ENCODE measurements at regions not wholly inside any gene's neighbourhood (a gene's known extent, or its start where the extent isn't known, plus 50 kb on each side); places are given as distances from the start of the nearest gene placed in this dataset.

DNA sequence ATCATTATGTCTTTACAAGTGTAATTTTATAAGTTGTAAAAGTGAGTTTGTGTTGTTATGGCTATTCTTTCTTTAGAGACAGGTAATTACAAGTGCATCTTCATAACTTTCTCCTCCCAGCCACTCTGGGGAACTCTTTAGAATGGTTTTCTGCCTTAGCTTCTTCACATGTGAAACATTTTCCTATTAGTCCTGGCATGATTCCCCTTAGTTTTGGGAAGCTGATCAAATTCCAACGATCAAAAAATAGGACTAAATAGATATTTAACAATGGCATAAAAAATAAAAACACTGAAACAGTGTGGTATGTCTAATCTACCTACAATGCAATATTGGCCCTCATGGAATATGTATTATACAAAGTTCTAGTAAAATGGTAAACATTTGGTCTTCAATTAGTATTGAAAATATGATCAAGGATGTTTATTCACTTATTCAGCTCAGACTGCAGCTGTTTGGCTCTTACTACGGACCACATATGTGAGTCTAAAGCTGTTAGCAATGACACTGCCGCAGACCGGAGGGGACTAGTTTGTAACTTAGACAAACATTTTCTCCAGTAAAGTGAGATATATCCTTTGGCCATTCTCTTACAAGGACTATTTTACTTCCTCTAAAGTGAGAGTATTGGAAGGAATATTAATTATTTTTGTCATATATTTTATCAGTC is 890.8 kb upstream of the USP15 start:
- no peak for DNase-seq (ENCODE audit: low read depth)
- no peak overlapping the region for H3K4me3 ChIP-seq (ENCODE audit: low read depth, low read length)

DNA sequence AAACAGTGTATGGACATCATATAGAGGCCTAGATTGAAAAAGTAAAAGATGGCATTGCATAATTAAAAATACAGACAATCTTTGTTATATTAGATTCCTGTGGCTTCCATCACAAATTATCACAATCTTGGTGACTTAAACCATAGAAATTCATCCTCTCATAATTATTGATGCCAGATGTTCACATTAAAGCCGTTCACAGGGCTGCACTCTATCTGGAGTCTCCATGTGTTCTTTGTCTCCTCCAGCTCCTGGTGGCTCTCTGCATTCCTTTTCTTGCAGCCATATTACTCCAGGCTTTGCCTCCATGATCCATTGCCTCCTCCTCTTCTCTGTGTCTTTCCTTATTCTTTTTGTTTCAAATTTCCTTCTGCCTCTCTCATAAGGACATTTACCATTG is 875.7 kb upstream of the USP15 start:
- no peak overlapping the region for H3K4me3 ChIP-seq (ENCODE audit: low read depth, low read length)
- no peak for DNase-seq (ENCODE audit: low read depth)

DNA sequence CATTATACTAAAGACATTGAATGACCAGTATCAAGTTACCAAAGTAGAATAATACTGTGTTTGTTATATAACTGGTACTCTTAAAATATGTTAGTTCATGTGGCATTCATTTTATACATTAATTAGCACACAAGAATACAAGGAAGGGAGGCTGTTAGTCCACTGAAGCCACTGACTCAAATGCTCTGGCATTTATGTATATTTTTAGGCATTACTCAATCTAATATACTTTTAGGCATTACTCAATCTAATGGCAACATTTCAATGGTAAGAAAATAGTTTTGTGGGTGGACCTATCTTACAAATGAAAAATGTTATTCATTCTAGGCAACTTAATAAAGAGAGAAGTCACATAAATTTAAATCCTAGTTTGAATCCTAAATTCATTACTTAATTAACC is 874.4 kb upstream of the USP15 start:
- DNase-seq (ENCODE audit: low read depth): no peak
- H3K4me3 ChIP-seq (ENCODE audit: low read depth, low read length): no peak overlapping the region

DNA sequence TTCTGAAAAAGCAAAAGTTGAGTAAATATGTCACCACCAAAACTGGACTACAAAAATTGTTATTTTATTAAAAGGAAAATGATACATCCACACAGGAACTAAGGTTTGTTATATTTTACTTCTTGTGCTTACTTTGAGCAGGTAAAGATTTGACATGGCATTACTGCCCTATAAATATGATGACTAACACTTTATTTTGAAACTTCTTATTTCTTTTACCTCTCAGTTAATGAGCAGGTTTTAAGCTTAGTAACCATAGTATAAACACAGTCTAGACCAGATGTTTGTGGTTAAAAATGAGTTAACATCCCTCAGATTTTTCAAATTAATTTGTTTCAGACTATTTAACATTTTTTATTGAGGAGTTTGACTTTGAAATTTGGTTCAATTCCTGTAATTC is 862.5 kb upstream of the USP15 start:
- no peak for DNase-seq (ENCODE audit: low read depth)
- no peak overlapping the region for H3K4me3 ChIP-seq (ENCODE audit: low read depth, low read length)

DNA sequence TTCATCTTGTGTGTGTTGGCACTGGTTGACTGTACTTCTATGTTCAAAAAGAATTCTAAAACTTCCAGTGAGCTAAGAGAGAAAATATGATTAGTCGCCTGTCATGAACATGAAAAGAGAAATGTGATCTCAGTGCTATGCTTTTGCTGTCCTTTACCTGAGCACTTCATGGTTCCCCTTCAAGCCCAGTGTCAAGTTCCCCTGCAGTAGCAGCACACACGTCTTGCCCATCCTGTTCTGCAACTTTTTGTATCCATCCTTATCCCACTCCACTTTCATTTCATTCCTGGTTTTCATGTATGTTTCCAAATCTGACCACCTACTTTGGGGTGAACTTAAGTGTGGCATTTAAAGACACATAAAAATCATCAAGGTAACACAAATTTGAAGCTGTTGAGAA is 848.0 kb upstream of the USP15 start:
- no peak for DNase-seq (ENCODE audit: low read depth)
- H3K4me3 ChIP-seq (ENCODE audit: low read depth, low read length): no peak overlapping the region

DNA sequence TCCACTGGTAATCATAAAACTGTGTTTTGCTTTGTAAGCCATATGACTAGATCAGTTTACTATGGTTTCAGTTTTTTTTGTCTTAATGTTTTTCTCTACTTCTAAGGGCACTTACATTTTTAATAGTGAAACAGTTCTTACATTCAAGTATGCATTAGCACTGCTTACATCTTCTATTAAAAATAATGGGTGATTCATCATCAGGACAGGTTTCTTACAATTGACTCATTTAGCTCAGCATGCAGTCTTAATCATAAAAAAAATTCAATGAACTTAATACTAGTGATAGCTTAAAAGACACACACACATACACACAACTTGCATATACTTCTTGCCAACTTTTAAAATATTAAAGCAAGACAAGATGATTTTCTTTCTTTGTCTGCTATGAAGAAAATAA is 845.7 kb upstream of the USP15 start:
- DNase-seq (ENCODE audit: low read depth): no peak
- no peak overlapping the region for H3K4me3 ChIP-seq (ENCODE audit: low read depth, low read length)

DNA sequence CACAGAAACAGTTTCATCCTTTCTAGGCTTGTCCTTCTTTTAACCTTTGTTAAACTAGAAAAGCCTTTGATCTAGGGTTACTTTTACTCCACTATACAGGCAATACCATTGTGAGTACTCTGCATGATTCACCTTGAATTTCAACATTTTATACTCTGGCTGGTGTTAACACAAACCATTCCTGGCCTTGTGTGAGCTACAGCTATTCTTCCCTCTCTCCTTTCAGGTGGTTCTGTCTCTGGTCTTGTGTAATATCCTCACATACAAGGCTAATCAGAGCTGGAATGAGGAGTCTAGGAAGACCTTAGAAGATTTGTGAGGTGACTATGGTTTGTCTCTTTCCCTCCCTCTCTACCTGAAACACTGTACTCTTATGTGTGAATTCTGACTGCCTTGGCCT is 837.4 kb upstream of the USP15 start:
- no peak overlapping the region for H3K4me3 ChIP-seq (ENCODE audit: low read depth, low read length)
- no peak for DNase-seq (ENCODE audit: low read depth)

DNA sequence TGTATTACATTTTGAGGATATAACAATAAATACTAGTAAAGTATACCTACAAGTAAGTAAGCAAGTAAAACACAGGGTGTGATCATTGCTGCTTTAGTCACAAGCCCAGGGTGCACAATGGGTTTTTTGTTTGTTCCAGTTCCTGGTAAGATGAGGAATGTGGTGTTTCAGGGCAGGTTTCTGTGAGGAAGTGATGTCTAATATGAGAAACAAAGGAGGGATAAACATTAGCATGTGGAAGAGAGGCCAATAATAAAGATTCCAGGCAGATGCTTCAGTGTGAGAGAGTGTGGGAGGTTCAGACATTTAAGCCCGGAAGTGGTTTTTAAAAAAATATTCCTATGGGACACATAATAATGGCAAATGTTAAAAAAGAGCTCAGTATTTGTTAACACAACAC is 808.1 kb upstream of the USP15 start:
- H3K4me3 ChIP-seq (ENCODE audit: low read depth, low read length): no peak overlapping the region
- DNase-seq (ENCODE audit: low read depth): no peak

DNA sequence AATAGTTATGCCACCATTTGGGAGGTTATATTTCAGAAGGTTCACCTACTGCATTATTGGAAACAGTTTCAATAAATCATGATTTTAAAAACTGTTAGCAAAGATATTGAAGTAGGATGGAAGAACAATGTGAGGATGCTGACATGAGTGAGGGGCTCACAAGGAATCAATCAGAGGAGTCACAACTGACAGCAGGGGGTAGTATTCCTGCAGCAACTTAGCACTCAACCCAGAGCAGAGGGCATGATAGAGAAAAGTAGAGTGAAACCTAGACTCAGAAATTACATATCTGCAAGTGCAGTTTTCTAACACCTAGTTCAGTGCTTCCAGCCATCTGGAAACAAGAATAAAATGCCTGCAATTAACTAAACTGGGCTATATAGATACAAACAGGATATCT is 772.5 kb upstream of the USP15 start:
- no peak for DNase-seq (ENCODE audit: low read depth)
- no peak overlapping the region for H3K4me3 ChIP-seq (ENCODE audit: low read depth, low read length)

DNA sequence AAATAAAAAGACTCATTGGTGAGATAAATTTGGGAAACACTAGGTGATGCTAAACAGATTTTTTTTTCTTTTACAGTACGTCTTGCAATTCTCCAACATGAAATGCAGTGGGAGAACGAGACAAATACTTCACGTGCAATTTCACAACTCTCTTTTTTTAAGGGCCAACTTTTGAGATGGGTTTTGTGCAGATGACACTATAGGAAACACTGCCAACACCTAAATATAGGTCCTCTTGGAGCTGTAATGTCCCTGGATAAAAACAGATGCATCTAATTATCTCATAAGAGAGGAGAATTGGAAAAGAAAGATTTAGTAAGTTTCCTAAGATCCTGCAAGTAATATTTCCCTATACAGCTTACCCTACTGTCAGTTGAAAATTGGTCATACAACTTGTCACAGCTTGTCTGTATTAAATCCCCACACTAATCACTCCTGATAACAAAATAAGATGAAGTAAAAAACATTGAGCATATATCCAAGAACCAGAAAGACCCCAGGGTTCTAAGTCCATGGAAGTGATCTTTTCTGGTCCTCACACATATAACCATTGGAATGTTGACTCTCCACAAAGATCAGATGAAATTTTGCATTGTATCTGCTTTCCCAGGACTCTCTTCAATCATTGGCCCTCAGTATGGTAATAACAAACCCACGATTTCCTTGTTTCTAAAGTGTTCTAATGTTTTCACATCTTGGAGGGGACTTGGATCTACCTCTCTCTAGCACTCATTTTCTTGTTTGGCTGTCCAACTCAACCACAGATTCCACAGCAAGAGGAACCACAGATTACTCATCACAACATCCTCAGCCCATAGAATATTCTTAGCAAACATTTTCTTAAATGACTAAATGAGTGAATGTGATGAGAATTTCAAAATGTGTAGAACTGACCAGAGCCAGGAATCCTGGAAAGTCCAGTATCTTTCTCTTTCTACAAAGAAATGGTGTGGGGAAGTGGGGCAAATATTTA is 769.4 kb upstream of the USP15 start:
- H3K4me3 ChIP-seq (ENCODE audit: low read depth, low read length): no peak overlapping the region
- no peak for DNase-seq (ENCODE audit: low read depth)

DNA sequence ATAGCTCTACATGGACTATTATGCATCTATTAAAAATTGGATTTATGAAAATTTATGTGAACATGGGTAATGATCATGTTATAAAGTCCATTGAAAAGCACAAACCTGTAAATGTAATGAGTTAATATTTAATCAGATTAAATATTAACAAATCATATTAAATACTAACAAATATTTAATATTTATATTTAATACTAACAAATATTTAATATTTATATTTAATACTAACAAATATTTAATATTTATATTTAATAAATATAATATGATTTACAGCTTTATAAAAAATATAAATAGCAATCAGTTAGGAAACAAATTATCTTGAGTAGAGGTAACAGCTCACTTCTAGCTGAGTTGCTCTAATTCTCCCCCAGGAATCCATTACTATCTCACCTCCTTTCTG is 758.0 kb upstream of the USP15 start:
- DNase-seq (ENCODE audit: low read depth): no peak
- no peak overlapping the region for H3K4me3 ChIP-seq (ENCODE audit: low read depth, low read length)

DNA sequence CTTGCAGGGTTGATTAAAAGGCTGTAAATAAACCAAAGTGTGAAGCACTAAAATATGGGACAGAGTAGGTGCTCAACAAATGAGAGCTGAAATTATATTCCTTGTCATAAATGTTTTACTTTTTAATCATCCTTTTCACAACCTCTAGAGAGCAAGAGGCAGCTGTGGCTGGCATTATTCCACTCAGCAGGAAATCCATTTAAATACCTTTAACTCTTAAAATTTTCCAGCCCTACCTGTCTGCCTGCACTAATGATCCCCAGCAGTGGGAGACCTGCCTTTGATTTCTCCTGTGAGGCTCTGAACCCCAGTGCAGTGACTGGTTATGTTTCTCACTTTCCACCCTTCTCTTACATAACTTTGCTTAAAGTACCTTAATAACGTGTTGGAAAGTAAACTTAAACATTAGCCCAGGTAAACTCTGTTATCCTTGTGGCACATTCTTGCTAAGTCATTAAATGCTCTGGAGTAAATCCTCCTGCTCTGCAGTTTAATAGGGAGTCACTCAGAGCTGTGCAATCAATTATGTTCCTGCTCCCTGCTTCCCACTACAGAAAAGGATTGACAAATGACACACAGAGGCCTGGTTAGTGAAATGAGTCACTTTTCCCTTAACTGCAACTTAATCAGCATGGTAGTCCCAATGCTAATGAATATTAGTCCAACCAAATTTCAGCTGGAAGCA is 755.7 kb upstream of the USP15 start:
- H3K4me3 ChIP-seq (ENCODE audit: low read depth, low read length): no peak overlapping the region
- no peak for DNase-seq (ENCODE audit: low read depth)

DNA sequence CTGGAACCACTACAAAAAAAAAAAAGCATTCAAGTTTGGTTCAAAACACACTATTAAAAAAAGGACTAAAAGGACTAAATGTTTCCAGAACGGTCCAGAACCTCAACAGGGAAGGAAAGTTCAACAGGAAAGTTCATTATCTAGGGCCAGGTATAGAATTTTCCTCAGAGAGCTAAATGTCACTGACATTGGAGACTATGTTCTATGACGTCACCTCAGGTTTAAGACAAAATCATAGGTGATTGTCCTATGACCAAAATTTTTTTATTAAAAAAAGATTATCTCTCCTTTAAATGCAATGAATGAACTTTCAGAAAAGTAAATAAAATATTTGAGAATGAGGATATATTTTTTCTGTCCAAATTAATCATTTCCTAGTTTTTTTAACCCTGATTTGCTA is 746.7 kb upstream of the USP15 start:
- no peak overlapping the region for H3K4me3 ChIP-seq (ENCODE audit: low read depth, low read length)
- DNase-seq (ENCODE audit: low read depth): no peak

DNA sequence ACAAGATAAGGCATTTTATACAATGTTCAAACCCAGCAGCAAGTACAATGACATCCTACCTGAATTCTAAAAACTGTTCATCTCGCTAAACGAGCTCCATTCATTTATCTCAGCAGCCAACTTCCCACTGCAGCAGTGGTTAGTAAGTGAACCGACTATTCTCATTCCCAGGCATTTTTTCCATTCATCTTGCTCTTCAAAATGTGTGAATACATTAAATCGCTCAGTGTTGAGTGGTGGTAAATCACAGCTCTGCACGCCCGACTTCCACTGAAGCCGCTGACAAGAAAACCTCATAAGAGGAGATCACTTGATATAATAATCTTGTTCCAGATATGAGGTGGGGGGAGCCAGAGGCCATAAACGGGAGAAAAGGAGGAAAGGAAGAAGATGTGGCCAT is 746.2 kb upstream of the USP15 start:
- no peak for DNase-seq (ENCODE audit: low read depth)
- H3K4me3 ChIP-seq (ENCODE audit: low read depth, low read length): no peak overlapping the region

DNA sequence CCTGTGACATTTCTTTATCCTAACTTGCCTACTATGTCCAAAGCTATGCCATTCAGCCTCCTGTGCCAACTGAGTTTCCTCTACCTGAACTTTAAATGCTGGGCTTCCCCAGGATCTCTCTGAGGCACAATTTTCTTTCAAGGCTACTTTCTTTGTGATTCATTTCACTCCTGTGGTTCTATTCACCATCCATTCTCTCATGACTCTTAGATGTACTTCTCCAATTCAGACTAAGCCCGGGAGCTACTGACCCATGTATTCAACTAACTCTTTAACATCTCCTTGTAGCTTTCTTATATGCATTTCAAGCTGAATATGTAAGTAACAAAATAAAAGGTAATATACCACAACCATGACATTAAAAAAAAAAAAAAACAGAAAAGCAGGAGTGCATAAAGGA is 738.9 kb upstream of the USP15 start:
- no peak for DNase-seq (ENCODE audit: low read depth)
- no peak overlapping the region for H3K4me3 ChIP-seq (ENCODE audit: low read depth, low read length)

DNA sequence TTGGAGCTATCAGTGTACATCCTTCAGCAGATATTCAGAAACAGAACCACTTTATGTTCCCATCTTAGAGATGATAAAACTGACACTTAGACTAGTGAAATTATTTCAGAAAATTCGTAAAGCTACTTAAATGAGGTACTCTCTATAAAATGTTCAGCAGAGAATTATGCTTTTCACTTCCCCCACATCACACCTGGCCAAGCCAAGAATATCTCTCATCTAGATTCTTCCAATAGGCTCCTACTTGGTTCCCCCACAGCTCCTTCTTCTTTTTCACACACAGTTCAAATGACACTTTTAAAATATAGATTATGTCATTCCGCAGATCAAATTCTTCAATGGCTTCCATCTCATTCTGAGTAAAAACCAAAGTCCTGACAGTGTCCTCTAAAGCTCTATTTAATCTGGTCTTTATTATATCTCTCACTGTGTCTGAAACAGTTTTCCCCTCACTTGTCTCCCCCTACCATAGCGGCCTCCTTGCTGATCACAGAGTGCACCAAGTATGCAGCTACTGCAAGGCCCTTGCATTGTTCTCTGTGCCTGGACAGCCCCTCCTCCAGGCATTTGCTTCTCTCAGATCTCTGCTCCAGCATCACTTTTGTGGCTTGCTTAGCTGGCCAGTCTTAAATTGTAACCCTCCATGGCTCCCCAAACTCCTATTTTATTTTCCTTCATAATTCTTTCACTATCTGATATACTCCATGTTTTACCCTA is 736.8 kb upstream of the USP15 start:
- no peak overlapping the region for H3K4me3 ChIP-seq (ENCODE audit: low read depth, low read length)
- DNase-seq (ENCODE audit: low read depth): no peak

DNA sequence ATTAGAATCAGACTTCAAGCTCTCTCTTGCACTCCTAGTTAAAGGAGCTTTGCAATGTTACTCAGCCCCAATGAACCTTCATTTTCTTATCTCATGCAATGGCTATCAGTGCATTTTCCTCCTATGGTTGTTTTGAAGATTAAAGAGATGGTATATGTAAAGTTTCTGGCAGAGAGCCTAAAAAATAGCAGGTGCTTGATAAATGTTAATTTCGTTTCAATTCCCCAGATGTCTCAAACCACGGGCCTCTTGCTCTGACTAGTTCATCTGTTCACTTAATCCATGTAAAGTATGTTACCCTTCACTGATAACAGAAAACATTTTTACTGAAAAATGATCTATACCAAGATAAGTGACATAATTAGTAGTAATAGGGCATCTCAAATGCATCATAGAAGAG is 735.4 kb upstream of the USP15 start:
- no peak overlapping the region for H3K4me3 ChIP-seq (ENCODE audit: low read depth, low read length)
- no peak for DNase-seq (ENCODE audit: low read depth)

DNA sequence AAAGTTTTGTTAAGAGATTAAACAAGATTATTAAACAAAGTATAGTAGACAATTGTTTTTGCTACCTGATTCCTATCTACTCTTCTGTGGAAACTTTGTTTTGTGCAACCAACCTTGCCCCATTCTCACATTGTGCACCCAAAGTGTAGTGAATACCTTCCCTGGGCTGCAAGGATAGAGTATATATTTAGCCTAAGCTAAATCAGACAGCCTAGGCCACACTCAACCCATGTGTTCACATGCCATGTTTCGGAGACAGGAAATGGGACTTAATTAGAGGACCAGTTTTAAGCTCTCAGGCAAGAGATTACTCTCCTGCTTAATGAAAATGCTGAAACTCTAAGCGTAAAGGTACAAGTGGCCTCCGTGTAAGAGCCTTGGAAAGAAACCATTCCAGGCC is 734.9 kb upstream of the USP15 start:
- no peak for DNase-seq (ENCODE audit: low read depth)
- no peak overlapping the region for H3K4me3 ChIP-seq (ENCODE audit: low read depth, low read length)

DNA sequence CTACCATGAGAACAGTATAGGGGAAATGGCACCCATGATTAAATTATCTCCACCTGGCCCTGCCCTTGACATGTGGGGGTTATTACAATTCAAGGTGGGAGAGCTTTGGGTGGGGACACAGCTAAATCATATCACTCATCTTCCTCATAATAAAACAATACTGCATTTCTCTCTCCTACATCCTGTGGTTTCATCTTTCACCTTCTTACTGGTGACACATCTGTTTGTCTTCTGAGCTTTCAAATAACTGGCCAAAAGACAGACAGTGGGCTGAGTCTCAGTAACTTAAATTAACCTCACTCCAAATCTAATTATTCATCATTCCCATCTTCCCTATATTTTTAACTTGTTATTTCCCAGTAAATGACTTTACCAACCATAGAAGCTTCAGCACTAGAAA is 729.7 kb upstream of the USP15 start:
- no peak for DNase-seq (ENCODE audit: low read depth)
- H3K4me3 ChIP-seq (ENCODE audit: low read depth, low read length): no peak overlapping the region

DNA sequence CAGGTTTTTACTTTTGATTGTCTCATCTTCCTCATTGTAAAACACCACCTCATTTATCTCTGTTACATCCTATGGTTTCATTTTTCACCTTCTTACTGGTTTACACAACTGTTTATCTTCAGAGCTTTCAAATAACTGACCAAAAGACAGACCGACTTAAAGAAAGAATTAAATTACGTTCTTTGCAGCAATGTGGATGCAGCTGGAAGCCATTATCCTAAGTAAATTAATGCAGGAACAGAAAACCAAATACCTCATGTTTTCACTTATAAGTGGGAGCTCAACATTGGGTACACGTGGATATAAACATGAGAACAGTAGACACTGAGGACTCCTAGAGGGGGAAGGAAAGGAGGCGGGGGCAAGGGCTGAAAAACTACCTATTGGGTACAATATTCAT is 729.0 kb upstream of the USP15 start:
- DNase-seq (ENCODE audit: low read depth): no peak
- H3K4me3 ChIP-seq (ENCODE audit: low read depth, low read length): no peak overlapping the region

All from skeletal muscle cell (primary cell).